ENCODE measurements at regions not wholly inside any gene's neighbourhood (a gene's known extent, or its start where the extent isn't known, plus 50 kb on each side); places are given as distances from the start of the nearest gene placed in this dataset.
A peak's percentile ranks its signal among the peaks of the same experiment; 100 is the strongest.
"Not testable (repeated sequence)": the region's sequence is repeated elsewhere in the genome, so short reads cannot be mapped to it uniquely, and the experiment has no call there.

DNA sequence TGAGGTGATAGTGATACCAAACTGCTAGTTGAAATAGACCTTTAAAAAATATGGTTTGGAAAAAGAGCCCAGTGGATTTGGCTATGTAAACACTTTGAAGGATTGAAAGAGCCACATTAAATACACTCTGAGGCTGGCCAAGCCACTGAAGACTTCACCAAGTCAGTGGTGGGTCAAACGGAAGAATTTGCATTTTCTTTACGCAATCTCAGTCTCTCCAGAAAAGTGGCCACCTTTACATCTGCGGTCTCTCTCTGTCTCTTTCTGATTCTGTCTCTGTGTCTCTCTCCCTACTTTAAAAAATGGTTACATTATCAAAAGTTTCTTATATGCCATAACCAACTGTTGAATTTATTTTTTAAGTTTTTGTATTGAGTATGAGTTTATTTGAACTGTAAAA lies 651.2 kb upstream of the PITX2 start:
- DNase-seq (ENCODE audit: low read depth), result no peak

DNA sequence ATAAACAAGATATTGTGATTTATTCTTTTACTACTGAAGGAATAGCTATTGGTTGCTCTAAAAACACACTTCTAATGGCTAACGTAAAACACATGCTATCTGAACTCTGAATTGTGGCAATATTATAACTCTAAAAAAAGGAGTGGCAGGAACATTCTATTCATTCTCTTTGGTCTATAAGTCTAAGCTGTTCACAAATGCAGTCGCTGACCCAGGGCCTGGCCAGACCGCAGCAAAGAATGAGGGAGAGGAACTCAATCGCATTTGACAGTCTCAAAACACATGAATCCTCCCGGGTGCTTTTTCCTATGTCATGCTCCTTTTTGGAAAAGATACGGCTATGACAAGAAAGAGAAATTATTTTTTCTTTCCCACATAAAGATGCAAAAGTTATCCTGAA lies 651.6 kb upstream of the PITX2 start:
- no peak for DNase-seq (ENCODE audit: low read depth)

DNA sequence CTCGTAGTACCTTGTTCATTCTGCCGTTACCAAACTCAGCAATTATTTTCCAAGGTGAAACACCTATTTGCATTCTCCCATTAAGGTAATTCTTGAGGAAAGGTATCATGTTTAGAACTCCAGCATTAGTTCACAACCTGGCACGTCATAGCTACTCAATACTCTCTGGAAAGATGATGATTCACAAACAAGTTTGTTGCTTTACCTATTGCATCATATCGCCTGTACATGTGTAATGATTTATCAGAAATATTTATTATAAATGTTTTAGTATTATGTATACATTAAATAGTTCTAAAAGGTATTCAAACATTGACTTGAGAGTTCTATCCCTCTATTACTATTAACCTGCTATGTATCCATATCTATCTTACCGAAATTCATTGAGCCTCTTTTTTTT lies 658.3 kb upstream of the PITX2 start:
- no peak for DNase-seq (ENCODE audit: low read depth)

DNA sequence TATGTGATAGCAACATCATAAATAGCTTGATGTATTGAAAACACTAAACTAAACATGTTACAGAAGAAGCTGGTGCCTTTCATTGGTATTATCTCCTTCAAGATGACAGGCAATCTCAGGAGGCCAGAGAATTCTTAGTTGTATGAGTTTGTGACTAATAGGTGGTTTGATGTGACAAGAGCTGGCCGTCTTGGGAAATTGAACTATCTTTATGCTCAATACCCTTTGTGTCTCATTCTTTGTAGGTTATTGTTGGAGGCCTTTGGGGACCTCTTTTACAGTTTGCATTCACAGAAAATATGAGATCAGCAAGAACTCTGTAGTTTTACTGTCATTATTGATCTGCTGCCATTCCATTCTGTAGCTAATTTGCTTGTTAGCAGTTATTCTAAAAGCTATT lies 659.2 kb upstream of the PITX2 start:
- DNase-seq (ENCODE audit: low read depth), result no peak

DNA sequence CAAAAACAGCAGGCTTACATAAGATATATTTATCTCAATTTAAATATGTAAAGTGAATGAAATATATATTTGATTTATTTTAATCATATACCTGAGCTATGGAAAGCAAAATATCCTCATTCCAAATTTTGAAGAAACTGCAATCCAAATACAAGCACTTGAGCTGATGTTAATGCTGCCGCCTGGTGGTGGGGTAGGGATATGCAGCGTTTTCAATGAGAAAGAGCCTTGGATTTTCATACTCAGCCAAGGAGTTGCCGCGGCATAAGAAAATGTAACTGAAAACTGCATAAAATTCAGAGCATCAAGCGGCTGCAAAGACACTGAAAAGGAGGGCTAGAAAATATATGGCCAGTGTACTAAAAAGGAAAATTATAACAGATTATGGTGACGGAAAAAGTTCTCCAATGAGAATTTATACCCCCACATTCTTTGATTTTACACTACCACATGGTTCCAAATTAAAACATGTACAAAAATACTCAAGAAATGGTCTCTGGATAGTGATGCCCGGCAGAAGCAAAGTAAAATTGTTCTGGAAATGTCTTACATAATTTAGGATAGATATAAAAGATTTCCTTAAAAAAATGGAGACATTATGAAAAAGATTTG lies 660.3 kb upstream of the PITX2 start:
- DNase-seq (ENCODE audit: low read depth), result peak; percentile 4

DNA sequence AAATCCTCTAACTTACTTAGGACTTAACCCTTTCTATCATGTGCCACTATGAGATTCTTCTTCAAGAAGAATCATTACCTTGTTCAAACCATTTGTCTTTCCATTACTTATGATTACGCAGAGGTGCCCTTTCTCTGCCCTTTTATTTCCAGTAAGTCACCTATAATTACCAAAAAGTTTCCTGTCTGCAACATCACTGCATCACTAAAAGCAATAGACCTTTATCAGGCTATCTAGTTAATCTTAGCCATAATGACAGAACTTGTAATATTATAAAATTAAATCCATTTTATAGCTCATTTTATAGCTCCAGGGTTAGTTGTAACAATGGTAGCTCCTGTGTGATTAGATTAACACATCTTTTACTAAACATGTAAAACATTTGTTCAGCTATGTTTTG lies 673.6 kb upstream of the PITX2 start:
- DNase-seq (ENCODE audit: low read depth), result no peak

DNA sequence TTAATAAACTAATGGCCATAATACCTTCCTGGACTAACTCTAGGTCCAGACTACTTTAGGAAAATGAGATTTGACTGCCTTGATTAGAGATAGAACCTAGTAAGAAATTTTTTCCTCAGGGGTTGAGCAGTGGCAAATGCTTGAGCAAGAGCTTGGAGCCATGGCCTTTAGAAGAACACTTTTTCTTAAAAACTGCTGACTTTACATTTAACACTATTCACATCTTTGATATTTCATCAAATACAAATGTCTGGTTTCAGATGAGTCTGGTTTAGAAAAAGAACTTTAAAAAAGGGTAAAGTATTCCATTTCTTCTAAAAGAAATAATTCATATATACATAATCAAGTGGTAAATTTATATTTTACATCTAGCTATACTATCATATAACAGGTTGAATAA lies 680.9 kb upstream of the PITX2 start:
- DNase-seq (ENCODE audit: low read depth), result no peak

DNA sequence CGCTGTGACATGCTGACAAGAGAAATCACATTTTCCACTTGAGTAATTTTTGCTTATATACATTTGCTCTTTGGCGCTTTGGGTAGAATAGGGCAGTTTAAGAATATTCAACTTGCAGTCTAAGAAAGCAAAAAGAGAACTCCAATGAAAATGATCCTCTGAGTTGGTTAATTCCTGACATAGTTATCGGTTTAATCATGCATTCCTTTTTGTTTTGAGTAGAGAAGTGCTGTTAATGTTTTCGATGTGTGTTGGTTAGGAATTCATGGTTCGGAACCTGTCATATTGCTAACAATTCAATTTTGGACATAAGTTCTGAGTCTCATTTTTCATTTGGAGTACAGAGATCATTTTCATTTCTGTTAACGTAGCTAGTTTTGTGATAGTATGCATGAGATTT lies 700.6 kb upstream of the PITX2 start:
- no peak for DNase-seq (ENCODE audit: low read depth)

DNA sequence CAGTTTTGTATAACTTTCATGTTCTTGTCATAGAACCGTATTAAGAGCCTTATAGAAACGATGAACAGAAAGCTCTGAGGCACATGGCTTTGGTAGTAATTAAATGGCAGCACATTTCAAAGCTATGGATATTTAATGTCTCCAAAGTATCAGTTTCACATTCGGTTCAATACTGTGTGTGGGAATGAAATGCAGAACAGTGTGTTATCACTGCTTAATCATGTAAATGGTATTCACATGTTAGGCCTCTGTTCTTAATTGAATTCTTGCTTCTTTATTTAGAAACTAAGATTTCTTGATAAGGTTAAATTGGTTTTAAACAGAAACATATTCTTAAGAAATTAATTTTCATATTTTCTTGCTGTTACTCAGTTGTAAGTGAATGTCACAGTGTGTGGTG lies 701.0 kb upstream of the PITX2 start:
- no peak for DNase-seq (ENCODE audit: low read depth)

DNA sequence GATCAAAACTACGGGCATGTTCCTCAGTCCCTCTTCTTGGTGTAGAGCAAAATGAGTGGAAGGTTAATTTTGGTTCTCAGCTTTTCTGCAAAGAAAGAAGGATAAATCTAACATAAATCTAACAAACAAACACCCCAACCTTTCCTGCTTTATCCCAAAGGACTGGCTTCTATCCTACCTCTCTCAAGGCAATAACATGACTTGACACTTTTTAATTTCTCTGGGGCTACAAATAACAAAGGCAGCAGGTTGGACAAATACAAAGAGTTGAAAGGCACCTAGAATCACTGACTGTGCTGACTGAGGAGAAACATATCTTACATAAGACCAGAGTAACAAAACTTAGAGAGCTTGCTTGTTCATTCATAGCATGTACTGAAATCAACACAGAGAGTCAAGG lies 703.6 kb upstream of the PITX2 start:
- no peak for DNase-seq (ENCODE audit: low read depth)

DNA sequence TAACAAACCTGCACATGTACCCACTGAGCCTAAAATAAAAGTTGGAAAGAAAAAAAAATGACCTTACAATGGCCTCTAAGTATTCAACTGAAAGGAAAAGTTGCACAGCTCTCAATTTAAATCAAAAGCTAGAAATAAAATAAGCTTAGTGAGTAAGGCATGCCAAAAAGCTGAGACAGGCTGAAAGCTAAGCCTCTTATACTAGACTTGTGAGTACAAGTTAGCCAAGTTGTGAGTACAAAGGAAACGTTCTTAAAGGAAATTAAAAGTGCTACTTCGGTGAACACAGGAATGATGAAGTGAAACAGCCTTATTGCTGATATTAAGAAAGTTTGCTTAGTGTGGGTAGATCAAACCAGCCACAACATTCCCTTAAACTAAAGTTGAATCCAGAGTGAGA lies 707.9 kb upstream of the PITX2 start:
- DNase-seq (ENCODE audit: low read depth), result no peak

DNA sequence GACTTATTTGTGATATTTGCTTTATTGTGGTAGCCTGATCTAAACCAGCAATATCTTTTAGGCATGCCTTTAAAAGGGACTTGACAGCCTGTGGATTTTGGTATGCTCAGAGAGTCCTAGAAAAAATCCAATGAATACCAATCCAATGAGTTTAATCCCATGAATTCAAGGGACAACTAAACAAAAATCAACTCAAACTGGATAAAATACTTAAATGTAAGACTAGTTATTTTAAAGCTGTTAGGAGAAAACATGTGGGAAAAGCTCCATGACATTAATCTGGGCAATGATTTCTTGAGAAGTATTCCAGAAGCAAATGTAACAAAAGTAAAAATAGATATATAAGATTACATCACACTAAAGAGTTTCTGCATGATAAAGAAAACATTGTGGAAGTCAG lies 711.5 kb upstream of the PITX2 start:
- DNase-seq (ENCODE audit: low read depth), result no peak

DNA sequence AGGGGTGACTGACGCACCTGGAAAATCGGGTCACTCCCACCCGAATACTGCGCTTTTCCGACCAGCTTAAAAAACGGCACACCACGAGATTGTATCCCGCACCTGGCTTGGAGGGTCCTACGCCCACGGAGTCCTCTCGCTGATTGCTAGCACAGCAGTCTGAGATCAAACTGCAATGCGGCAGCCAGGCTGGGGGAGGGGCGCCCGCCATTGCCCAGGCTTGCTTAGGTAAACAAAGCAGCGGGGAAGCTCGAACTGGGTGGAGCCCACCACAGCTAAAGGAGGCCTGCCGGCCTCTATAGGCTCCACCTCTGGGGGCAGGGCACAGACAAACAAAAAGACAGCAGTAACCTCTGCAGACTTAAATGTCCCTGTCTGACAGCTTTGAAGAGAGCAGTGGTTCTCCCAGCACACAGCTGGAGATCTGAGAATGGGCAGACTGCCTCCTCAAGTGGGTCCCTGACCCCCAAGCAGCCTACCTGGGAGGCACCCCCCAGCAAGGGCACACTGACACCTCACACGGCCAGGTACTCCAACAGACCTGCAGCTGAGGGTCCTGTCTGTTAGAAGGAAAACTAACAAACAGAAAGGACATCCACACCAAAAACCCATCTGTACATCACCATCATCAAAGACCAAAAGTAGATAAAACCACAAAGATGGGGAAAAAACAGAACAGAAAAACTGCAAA lies 714.5 kb upstream of the PITX2 start:
- DNase-seq (ENCODE audit: low read depth), result not testable (repeated sequence)

DNA sequence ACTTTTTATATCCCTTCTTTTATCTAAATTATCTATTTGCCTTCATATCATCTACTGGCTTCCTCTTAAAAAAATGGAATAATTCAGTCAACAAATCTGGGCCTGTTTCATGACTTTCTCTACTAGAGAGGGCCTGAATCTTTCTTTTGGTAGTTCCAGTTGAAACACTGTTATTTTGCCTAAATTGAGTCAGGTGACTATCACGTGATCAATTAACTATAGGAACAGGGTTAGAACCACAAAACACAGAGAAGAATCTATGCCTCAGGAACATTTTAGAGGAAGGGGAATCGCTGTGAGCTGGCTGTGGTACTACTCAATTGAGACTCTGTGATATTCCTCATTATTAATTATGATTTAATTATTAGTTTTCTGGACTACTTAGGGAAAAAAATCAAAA lies 736.7 kb upstream of the PITX2 start:
- DNase-seq (ENCODE audit: low read depth), result no peak

DNA sequence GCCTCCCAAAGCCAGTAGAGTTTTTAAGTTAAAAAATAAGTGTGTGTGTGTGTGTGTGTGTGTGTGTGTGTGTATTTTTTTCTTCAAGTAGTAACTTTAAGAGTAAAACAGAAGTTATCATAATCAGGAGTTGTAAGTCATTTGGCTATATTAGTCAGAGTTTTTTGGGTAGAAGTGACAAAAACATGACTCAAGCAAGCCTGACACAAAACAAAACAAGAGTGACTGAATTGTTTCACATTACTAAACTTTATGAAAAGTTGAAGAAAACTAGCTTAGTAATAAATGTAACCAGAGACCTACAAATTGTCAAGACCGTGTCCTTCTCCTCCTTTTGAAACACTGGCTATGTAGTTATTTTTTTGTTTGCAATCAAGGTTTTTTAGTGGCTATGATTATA lies 738.0 kb upstream of the PITX2 start:
- DNase-seq (ENCODE audit: low read depth), result no peak

DNA sequence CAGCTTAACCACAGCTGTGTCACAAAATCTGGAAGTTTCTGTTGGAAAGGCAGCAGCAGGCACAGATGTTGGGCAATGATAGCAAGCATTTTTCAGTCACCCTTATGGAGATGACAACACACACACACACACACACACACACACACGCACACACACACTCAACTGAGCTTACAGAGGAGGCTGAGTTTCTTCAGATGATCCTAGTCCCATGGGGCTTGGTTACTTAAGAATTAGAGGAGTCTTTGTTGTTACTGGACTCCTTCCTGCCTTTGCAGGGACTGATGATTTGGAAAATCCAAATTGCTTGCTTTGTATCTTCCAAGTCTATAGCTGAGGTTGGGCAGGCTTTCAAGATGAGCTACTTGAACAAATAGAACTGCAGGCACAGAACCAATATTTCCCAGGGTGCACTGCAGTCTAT lies 740.1 kb upstream of the PITX2 start:
- DNase-seq (ENCODE audit: low read depth), result no peak

DNA sequence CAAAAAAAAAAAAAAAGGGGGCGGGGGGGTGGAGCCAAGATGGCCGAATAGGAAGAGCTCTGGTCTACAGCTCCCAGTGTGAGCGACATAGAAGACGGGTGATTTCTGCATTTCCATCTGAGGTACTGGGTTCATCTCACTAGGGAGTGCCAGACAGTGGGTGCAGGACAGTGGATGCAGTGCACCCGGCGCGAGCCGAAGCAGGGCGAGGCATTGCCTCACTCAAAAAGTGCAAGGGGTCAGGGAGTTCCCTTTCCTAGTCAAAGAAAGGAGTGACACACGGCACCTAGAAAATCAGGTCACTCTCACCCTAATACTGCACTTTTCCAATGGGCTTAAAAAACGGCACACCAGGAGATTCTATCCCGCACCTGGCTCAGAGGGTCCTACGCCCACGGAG lies 755.0 kb upstream of the PITX2 start:
- DNase-seq (ENCODE audit: low read depth), result not testable (repeated sequence)

DNA sequence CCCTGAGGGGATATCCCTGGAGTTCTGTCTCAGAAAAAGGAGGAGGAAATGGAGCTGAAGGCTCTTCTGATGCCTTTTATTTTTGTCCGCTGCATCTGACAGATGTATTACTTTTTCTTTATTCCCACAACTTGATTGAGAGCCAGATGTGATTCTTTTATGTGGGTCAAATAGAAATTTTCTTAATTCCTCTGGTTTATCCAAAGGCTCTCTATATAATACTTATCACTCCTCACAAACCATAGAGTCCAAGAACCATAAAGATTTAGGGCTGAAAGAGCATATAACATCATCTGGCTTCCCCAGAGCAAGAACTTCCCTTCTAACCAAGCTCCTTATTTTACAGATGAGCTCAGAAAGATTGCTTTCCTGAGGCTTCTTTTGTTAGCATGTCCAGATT lies 756.7 kb upstream of the FAM241A start:
- no peak for DNase-seq (ENCODE audit: low read depth)

DNA sequence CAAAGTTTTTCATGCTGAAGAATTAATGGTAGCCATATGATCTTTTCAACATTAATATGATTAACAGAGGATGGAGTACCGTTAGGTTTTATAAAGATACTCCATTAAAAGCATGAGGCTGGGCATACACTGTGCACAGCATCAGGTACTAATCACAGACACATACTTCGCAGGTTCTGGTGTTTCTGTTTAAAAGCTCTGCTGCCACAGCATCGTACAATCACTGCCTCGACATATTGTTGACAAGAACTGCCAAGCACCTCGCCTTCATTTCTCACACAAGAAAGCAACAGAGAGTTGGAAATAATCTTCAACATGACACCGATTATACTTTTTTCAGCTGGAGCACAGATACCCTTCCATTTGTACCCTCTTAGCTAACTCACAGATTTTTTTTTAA lies 753.4 kb upstream of the FAM241A start:
- DNase-seq (ENCODE audit: low read depth), result no peak

DNA sequence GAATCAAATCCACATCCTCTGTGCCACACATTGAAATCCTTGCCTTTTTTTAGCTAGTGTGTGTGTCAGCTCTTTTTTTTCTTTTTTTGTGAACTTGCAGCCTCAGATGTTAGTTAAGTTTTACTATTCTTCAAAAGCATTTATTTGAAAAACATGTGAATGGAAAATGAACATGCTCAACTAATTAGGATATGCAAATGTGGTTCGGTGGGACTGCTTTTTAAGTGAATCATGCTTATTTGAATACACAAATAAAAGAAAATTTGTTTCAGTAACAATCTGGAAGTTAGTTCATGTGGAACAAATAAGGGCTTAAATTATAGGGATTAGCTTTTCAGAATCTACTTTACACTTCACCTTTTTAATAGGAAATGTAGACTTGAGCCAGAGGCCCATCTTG lies 751.5 kb upstream of the FAM241A start:
- no peak for DNase-seq (ENCODE audit: low read depth)

DNA sequence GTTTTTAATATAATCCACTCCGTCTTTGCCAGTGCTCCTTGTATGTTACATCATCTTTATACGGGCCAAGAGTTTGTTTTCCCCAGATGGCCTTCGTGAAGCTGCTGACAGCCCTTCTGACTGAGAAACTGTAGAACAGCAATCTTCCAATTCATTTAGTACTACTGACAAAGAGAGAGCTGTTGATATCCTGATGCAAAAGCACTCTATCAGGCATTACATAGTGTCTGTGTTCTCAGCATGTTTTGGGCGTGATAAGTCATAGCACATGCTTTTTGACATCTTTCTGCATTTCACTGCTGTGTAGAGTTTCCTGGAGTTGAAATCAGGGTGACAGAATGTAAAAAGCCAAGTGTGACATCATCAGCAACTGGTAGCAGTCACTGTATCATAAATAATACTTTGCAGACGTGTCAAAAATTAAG lies 746.3 kb upstream of the FAM241A start:
- no peak for DNase-seq (ENCODE audit: low read depth)

DNA sequence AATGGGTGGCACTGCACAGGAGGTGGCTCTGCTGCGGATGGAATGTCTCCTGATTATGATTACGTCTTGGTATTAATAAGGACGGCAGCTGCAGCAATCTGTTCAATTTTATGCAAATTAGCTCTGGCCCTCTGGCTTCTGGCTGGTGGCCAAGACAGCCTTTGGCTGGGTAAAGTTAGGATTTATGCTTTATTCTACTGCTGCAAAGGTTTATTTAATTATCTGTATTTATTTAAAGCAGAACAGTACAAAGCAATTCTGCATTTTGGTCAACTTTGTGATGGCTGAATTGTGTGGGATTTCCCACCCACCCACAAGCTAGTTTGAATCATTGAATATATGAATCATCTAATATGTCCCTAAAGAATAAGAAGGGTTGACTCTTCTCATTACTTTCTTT lies 745.6 kb upstream of the FAM241A start:
- DNase-seq (ENCODE audit: low read depth), result no peak

DNA sequence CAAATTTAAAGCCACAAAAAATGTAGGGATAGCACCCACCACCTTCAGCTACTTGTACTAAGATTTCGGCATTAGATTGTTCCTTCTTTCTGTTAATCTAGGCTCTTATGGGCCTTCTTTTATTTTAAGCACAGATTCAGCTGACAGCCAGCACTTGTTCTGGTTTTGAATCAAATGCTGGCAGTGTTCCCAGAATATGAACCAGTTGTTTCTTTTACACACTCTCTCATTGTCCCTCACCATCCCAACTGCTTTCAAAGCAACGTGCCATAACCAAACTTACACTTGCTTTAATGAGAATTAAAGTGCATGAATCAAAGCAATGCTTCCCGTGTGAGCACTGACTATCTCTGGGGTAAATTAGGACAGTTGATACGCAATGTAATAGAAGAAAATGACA lies 744.5 kb upstream of the FAM241A start:
- DNase-seq (ENCODE audit: low read depth), result no peak

DNA sequence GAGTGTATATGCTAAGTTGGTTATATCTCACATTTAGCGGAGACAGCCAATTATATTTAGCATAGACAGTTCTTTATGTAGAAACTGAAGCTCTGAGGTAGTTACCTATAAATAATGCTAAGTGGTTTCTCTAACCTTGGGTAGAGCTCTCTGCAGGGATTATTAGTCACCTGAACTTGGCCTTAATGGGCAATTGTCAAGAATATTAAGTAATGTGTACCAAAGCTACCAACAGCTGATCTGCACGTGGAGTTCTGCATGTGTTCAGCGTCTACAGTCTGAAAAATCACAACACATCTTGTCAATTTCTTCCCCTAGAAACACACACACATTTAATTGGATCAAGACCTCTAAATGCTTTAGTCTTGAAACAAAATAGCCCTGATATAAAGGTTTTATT lies 740.6 kb upstream of the FAM241A start:
- no peak for DNase-seq (ENCODE audit: low read depth)

All from activated T-cell treated with anti-CD3 and anti-CD28 coated beads for 1 hour (primary cell).